ENCODE measurements at regions not wholly inside any gene's neighbourhood (a gene's known extent, or its start where the extent isn't known, plus 50 kb on each side); places are given as distances from the start of the nearest gene placed in this dataset.

DNA sequence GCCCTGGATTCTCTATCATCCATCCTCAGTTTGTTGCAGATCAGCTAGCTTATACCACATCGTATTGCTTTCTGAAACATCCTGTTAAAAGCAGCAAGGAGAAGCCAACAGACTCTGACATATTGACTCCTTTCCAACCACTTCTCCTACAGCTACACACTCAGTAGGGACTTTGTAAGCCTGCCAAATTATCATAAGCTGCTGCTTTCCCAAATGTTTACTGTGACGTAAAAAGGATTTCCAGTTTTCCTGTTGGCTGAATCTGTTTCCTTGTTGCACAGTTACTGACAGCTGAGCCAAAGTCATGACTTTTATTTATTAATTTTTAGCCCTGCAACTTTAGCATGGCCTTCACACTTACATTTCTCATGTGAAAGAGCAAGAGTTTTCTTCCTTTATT lies 294.3 kb downstream of the KCNJ3 start:
- Histone ChIP-seq H3K4me3 (no peak overlapping the region), H3K9me3 (no peaks in the 10 kb centered on the region), H3K36me3 (no peaks in the 10 kb centered on the region), H3K4me1 (no peaks in the 10 kb centered on the region), H3K27me3 (no peaks in the 10 kb centered on the region), H3K27ac (no peak overlapping the region)
- DNase-seq, result no peak
- TF ChIP-seq CTCF (IDR thresholded peaks at IDR 0.05), result no peak
- TF ChIP-seq POLR2A (IDR thresholded peaks at IDR 0.05), result no peak

- H3K9me3 ChIP-seq, result no peaks in the 10 kb centered on the region
- DNase-seq, result no peak
- H3K36me3 ChIP-seq, result no peaks in the 10 kb centered on the region
- TF ChIP-seq POLR2A (IDR thresholded peaks at IDR 0.05), result no peak
- no peak for TF ChIP-seq CTCF (IDR thresholded peaks at IDR 0.05)
- no peaks in the 10 kb centered on the region for H3K4me1 ChIP-seq
- no peak overlapping the region for H3K27ac ChIP-seq
- no peak overlapping the region for H3K4me3 ChIP-seq
- H3K27me3 ChIP-seq, result no peaks in the 10 kb centered on the region
Observed at GRCh38 chr2:154978710-154979109, 280.2 kb downstream of the KCNJ3 start.

DNA sequence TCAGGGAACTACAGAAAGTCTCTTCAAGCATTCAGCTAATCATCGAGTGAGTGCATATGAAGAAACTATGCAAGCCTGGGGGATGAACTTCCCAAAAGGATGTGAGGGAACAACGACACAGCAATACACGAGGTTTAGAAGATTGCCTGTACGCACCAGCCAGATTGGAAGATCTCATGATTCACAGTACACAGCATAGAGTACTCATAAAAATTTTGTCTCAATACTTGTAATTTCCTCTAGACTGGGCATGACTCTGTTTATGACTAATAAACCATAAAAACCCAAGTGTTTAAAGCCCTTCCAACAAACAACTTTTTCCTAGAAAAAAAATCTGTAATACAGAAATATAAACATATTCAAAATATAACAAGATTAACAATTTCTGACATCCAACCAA lies 279.7 kb downstream of the KCNJ3 start:
- H3K4me3 ChIP-seq, result no peak overlapping the region
- TF ChIP-seq POLR2A (IDR thresholded peaks at IDR 0.05) (no peak), CTCF (IDR thresholded peaks at IDR 0.05) (no peak)
- no peaks in the 10 kb centered on the region for H3K27me3 ChIP-seq

DNA sequence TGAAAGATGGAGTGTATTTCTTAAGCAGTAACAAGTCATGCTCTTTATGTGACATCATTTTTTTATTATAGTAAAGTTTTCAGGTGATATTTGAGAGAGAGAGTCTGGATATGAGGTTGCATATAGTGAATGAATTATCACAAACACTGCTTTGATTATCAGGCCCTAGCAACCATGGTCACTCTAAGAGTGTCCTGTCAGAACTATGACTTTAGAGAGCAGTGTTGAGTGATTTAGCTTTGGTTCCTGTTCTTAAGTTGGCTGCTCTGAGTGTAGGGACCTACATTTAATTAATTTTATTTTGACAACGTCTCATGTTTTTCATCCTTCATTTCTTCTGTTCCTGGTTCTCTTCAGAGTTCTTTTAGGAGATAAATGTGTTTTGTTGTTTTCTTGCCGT lies 275.5 kb downstream of the KCNJ3 start:
- H3K4me1 ChIP-seq, result no peaks in the 10 kb centered on the region
- no peak overlapping the region for H3K27ac ChIP-seq
- H3K27me3 ChIP-seq, result no peaks in the 10 kb centered on the region
- no peaks in the 10 kb centered on the region for H3K36me3 ChIP-seq
- H3K9me3 ChIP-seq, result no peaks in the 10 kb centered on the region
- TF ChIP-seq POLR2A (IDR thresholded peaks at IDR 0.05) (no peak), CTCF (IDR thresholded peaks at IDR 0.05) (no peak)
- no peak for DNase-seq
- H3K4me3 ChIP-seq, result no peak overlapping the region

More for the DNA sequence above, 279.7 kb downstream of the KCNJ3 start:
- Histone ChIP-seq H3K4me1 (no peaks in the 10 kb centered on the region), H3K36me3 (no peaks in the 10 kb centered on the region), H3K27ac (no peak overlapping the region), H3K9me3 (no peaks in the 10 kb centered on the region)
- no peak for DNase-seq

DNA sequence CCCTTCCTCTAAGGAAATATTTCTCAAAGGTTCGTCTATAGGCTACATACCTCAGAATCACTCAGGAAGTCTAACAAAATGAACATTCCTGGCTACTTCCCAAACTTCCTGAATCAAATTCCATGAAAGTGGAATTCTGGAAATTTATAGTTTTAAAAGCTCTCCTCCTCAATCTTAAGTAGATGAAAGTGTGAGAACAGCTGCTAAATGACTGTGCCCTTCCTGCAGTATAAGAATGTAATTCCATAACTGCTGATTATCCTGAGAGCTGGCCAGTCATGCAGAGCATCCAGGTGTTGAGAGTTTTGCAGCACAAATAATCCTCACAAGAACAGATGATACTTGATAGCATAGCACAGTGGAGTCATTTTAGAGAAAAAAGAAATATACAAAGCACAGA lies 265.0 kb downstream of the KCNJ3 start:
- Histone ChIP-seq H3K27me3 (no peaks in the 10 kb centered on the region), H3K4me1 (no peaks in the 10 kb centered on the region), H3K27ac (no peak overlapping the region), H3K4me3 (no peak overlapping the region), H3K9me3 (no peaks in the 10 kb centered on the region), H3K36me3 (no peaks in the 10 kb centered on the region)
- TF ChIP-seq POLR2A (IDR thresholded peaks at IDR 0.05) (no peak), CTCF (IDR thresholded peaks at IDR 0.05) (no peak)
- DNase-seq, result no peak

DNA sequence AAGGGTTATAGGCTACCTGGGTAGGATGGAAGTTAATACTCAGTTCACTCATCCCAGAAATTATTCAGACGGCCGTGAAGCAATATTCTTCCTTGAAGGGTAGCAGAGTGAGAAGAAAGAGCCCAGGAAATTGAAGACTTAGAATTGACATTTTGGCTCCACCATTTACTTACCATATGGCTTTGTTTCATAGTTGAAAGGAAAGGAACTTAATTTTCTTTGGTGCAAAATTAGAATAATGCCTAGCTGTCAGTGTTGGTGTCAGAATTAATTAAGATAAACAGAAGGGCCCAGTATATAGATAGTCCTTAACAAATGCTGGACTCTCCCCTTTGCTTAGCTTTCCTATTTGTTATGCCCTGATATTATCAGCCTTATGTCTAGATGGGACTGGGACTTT lies 263.2 kb downstream of the KCNJ3 start:
- no peaks in the 10 kb centered on the region for H3K4me1 ChIP-seq
- TF ChIP-seq POLR2A (IDR thresholded peaks at IDR 0.05) (no peak), CTCF (IDR thresholded peaks at IDR 0.05) (no peak)
- no peaks in the 10 kb centered on the region for H3K27me3 ChIP-seq
- no peak for DNase-seq
- no peak overlapping the region for H3K27ac ChIP-seq
- H3K9me3 ChIP-seq, result no peaks in the 10 kb centered on the region
- H3K4me3 ChIP-seq, result no peak overlapping the region
- H3K36me3 ChIP-seq, result no peaks in the 10 kb centered on the region

Data from Peyer's patch (tissue), 4 donors.